Tibial nerve (tissue), 4 donors: ENCODE measurements at regions not wholly inside any gene's neighbourhood (a gene's known extent, or its start where the extent isn't known, plus 50 kb on each side); places are given as distances from the start of the nearest gene placed in this dataset.
"Not testable (repeated sequence)": the region's sequence is repeated elsewhere in the genome, so short reads cannot be mapped to it uniquely, and the experiment has no call there.

Experiments used
- DNase-seq, 2 donors: peaks; one replicate each; pipeline ENCODE4 v3.0.0-alpha.2; 2019; ENCODE audit warnings: low spot score in 2 of 2
- H3K27ac ChIP-seq, 4 donors: fragments of 200-600 bp; sonication (generic) in 3 of 4; one replicate each; pipeline ENCODE4 v1.5.1; 2017 to 2019; ENCODE audit warnings: mild to moderate bottlenecking in 1 of 4
- H3K27me3 ChIP-seq, 2 donors: fragments of 200-600 bp; sonication (generic) in 1 of 2; one replicate each; pipeline versions ENCODE4 v1.5.1 to v1.6.0; 2017 to 2019
- H3K36me3 ChIP-seq, 3 donors: fragments of 200-600 bp; sonication (generic); one replicate each; pipeline ENCODE4 v1.5.1; 2018 to 2019
- H3K4me1 ChIP-seq, 4 donors: fragments of 200-600 bp; sonication (generic) in 3 of 4; one replicate each; pipeline ENCODE4 v1.5.1; 2017 to 2019
- H3K4me3 ChIP-seq, 4 donors: fragments of 200-600 bp; sonication (generic) in 3 of 4; one replicate each; pipeline ENCODE4 v1.5.1; 2017 to 2019; ENCODE audit warnings: mild to moderate bottlenecking in 1 of 4, moderate library complexity in 1 of 4
- H3K9me3 ChIP-seq, 4 donors: fragments of 200-600 bp; sonication (generic) in 3 of 4; one replicate each; pipeline ENCODE4 v1.5.1; 2017 to 2019
- EP300 ChIP-seq, 2 donors: sonication (generic); formaldehyde crosslinking; IDR thresholded peaks; one replicate each; pipeline ENCODE4 v1.6.1; 2017; ENCODE audit warnings: antibody characterized with exemption in 2 of 2, mild to moderate bottlenecking in 1 of 2
- POLR2A ChIP-seq, 2 donors: fragments of 450-650 bp; IDR thresholded peaks; one replicate each; pipeline ENCODE4 v1.6.1; 2017; ENCODE audit warnings: antibody characterized with exemption in 2 of 2, mild to moderate bottlenecking in 2 of 2, moderate library complexity in 2 of 2
- WGBS, 2 donors: methylation state at CpG; one replicate each; pipeline ENCODE4 v1.1.5; 2018; 5-methylcytosine and 5-hydroxymethylcytosine counted together
- TF ChIP-seq, protein P1 (sequence below), 5 experiments: fragments of 200-600 bp in 3 of 5; fragments of 450-650 bp in 2 of 5; sonication (generic) in 3 of 5; IDR thresholded peaks; one replicate each; pipeline ENCODE4 v1.5.1; 2016 to 2019; ENCODE audit warnings: antibody characterized with exemption in 5 of 5, mild to moderate bottlenecking in 3 of 5, moderate library complexity in 2 of 5

DNA sequence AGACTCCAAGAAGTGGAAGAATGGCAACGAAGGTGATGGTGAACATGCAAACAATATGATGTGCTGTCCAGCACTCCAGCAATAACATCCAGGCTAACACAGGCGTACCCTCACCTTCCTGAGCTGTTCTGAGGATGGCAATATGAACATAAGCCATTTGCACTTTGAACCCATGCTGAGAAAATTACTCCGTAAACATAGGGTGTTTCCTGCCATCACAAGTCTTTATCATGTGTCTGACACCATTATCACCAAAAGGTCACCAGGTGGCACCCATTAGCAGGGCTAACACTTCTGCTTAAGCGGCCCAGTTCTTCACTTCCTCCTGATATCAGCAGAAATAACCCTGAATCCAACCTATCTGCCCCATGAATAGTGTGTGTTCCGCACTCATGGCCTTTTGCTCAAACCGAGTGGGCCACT, 482.8 kb downstream of the MED13L start:
- no peaks in the 10 kb centered on the region for H3K9me3 ChIP-seq
- H3K4me1 ChIP-seq, result no peaks in the 10 kb centered on the region
- DNase-seq, result no peak
- no peaks in the 10 kb centered on the region for H3K36me3 ChIP-seq
- TF ChIP-seq, protein P1, sequence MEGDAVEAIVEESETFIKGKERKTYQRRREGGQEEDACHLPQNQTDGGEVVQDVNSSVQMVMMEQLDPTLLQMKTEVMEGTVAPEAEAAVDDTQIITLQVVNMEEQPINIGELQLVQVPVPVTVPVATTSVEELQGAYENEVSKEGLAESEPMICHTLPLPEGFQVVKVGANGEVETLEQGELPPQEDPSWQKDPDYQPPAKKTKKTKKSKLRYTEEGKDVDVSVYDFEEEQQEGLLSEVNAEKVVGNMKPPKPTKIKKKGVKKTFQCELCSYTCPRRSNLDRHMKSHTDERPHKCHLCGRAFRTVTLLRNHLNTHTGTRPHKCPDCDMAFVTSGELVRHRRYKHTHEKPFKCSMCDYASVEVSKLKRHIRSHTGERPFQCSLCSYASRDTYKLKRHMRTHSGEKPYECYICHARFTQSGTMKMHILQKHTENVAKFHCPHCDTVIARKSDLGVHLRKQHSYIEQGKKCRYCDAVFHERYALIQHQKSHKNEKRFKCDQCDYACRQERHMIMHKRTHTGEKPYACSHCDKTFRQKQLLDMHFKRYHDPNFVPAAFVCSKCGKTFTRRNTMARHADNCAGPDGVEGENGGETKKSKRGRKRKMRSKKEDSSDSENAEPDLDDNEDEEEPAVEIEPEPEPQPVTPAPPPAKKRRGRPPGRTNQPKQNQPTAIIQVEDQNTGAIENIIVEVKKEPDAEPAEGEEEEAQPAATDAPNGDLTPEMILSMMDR (IDR thresholded peaks at IDR 0.05), result no peak
- no peak for TF ChIP-seq EP300 (IDR thresholded peaks at IDR 0.05)
- TF ChIP-seq POLR2A (IDR thresholded peaks at IDR 0.05), result no peak
- H3K27ac ChIP-seq, result no peak overlapping the region
- H3K4me3 ChIP-seq, result no peak overlapping the region
- WGBS, 2 donors, result 79 to 85% methylated on average over 6 of the region's 6 CpGs
- H3K27me3 ChIP-seq, result no peaks in the 10 kb centered on the region

DNA sequence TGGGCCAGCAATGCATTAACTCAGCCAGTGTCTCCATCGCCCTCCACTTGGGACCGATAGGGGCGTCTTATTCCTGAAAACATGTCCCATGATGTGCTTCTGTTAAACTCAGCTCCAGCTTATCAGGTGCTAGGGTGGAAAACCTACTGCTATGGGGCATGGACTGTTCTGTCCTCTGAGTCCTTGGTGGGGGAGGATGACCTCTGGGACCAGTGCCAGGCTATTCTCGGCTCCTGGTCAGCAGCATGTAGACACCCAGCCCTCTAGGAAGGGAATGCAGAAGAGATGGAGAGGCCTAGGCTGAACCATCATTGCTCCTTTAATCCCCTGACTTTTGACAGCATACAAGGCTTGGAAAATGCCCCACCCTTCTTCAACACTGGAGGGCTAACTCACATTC, 486.2 kb downstream of the MED13L start:
- H3K36me3 ChIP-seq, result no peaks in the 10 kb centered on the region
- TF ChIP-seq, protein P1 (IDR thresholded peaks at IDR 0.05), result no peak
- TF ChIP-seq POLR2A (IDR thresholded peaks at IDR 0.05) (no peak), EP300 (IDR thresholded peaks at IDR 0.05) (no peak)
- H3K27ac ChIP-seq, result no peak overlapping the region
- WGBS, 2 donors, result 63 to 92% methylated on average over 4 of the region's 4 CpGs
- no peak overlapping the region for H3K4me3 ChIP-seq
- no peaks in the 10 kb centered on the region for H3K9me3 ChIP-seq
- no peaks in the 10 kb centered on the region for H3K4me1 ChIP-seq
- DNase-seq, result no peak
- no peaks in the 10 kb centered on the region for H3K27me3 ChIP-seq

DNA sequence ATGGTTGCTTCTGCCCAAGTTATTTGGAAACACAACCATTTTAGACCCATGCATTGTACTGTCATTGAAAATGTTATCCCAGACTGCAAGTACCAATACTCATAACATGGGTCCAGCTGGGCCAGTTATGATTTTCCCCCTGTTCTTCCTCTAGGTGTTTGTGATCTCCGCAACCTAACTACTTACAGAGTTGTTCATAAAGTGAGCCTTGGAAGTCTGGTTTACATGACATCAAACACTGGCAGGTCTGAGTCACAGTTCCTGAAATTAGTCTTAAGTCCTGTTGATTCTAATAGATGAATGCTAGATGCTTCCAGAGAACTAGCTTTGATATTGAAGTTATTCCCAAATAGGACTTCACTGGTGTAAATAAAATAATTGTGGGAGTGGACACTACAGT, 487.0 kb downstream of the MED13L start:
- Histone ChIP-seq H3K27me3 (no peaks in the 10 kb centered on the region), H3K4me3 (no peak overlapping the region), H3K27ac (no peak overlapping the region), H3K4me1 (no peaks in the 10 kb centered on the region), H3K36me3 (no peaks in the 10 kb centered on the region), H3K9me3 (no peaks in the 10 kb centered on the region)
- DNase-seq, result no peak
- 89 to 95% methylated on average over 1 of the region's 1 CpG for WGBS, 2 donors
- TF ChIP-seq POLR2A (IDR thresholded peaks at IDR 0.05), result no peak
- no peak for TF ChIP-seq EP300 (IDR thresholded peaks at IDR 0.05)
- TF ChIP-seq, protein P1 (IDR thresholded peaks at IDR 0.05), result no peak

DNA sequence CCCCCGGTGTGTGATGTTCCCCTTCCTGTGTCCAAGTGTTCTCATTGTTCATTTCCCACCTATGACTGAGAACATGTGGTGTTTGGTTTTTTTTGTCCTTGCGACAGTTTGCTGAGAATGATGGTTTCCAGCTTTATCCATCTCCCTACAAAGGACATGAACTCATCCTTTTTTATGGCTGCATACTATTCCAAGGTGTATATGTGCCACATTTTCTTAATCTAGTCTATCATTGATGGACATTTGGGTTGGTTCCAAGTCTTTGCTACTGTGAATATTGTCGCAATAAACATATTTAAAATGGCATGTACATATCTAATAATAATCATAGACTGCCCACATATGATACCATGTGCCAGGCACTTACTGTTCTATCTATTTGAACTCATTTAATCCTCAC, 491.0 kb downstream of the MED13L start:
- not testable (repeated sequence) for DNase-seq, H3K27ac ChIP-seq, H3K4me3 ChIP-seq, H3K4me1 ChIP-seq, H3K27me3 ChIP-seq, H3K36me3 ChIP-seq, H3K9me3 ChIP-seq
- 87 to 95% methylated on average over 3 of the region's 3 CpGs for WGBS, 2 donors

DNA sequence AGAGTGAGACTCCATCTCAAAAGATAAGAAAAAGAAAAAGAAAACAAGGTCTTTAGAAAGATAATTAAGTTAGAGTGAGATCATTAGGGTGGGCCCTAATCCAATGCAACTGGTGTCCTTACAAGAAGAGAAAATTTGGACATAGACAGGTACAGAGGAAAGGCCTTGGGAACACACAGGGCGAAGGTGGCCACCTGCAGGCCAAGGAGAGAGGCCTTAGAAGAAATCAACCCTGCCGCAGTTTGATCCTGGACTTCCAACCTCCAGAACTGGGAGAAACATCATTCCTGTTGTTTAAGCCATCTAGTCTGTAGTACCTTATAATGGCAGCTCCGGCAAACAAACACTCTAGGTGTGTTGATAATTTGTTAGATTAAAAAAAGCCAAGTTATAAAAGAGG, 491.9 kb downstream of the MED13L start:
- DNase-seq, result no peak
- no peak overlapping the region for H3K4me3 ChIP-seq
- 87 to 95% methylated on average over 3 of the region's 3 CpGs for WGBS, 2 donors
- no peaks in the 10 kb centered on the region for H3K4me1 ChIP-seq
- no peaks in the 10 kb centered on the region for H3K27me3 ChIP-seq
- TF ChIP-seq POLR2A (IDR thresholded peaks at IDR 0.05) (no peak), EP300 (IDR thresholded peaks at IDR 0.05) (no peak)
- TF ChIP-seq, protein P1 (IDR thresholded peaks at IDR 0.05), result no peak
- H3K9me3 ChIP-seq, result no peaks in the 10 kb centered on the region
- H3K36me3 ChIP-seq, result no peaks in the 10 kb centered on the region
- H3K27ac ChIP-seq, result no peak overlapping the region

DNA sequence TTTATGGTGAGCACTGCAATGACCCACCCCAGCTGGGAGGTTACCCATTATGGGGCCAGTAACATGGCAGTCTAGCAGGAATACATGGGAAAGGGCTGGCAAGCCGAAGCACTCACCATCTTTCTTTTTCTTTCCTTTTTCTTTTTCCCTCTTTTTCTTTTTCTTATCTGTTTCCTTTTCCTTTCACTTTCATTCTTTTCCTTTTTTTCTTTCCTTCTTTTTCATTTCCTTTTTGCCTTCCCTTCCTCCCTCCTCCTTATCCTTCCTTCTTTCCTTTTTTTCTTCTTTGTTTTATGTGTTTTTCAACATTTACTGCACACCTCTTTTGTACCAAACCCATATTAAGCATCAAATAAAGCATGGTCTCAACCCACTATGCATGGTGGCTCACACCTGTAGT, 501.1 kb downstream of the MED13L start:
- H3K27ac ChIP-seq, result no peak overlapping the region
- no peak for TF ChIP-seq EP300 (IDR thresholded peaks at IDR 0.05)
- TF ChIP-seq, protein P1 (IDR thresholded peaks at IDR 0.05), result no peak
- TF ChIP-seq POLR2A (IDR thresholded peaks at IDR 0.05), result no peak
- H3K36me3 ChIP-seq, result no peaks in the 10 kb centered on the region
- H3K4me1 ChIP-seq, result no peaks in the 10 kb centered on the region
- H3K27me3 ChIP-seq, result no peaks in the 10 kb centered on the region
- 83 to 87% methylated on average over 1 of the region's 1 CpG for WGBS, 2 donors
- no peak overlapping the region for H3K4me3 ChIP-seq
- DNase-seq, result no peak
- H3K9me3 ChIP-seq, result peaks cover 0 to 10% (median 0%) of the 10 kb centered on the region in 4 donors
